A673 (cell line): ENCODE measurements at regions not wholly inside any gene's neighbourhood (a gene's known extent, or its start where the extent isn't known, plus 50 kb on each side); places are given as distances from the start of the nearest gene placed in this dataset.
"Not testable (repeated sequence)": the region's sequence is repeated elsewhere in the genome, so short reads cannot be mapped to it uniquely, and the experiment has no call there.

Experiments used
- CTCF ChIP-seq: fragments of 300-800, 200-600 bp; sonication (generic); conservative IDR thresholded peaks from 2 replicates; pipeline ENCODE4 v1.5.1; 2017; ENCODE audit warnings: low read depth, mild to moderate bottlenecking, antibody characterized with exemption, low read length, moderate library complexity, mixed read lengths
- EZH2 ChIP-seq: fragments of 200-600 bp; sonication (generic); IDR thresholded peaks from 2 replicates; pipeline ENCODE4 v1.6.1; 2017; ENCODE audit warnings: borderline replicate concordance, low read depth, mild to moderate bottlenecking, mixed read lengths, antibody characterized with exemption, low read length; ENCODE audit not compliant: poor library complexity, severe bottlenecking

DNA sequence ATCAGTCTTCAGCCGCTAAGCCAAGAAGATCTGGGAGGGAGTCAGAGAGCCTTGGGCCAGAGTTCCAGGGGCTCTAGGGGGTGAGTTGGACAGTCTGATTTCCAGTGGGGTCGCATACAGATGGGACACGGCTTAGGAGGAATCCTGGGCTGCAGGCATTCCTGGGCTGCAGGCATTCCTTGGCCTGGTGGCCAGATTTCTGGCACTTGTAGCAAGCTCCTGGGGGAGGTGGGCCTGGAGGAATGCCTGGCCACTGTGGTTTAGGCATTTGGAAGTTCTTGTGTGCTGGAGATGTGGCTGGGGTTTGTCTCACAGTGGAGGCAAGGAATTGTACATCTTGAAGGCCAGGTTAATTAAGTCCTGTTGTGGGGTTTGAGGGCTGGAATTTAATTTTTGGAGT is 165.4 kb upstream of the JADE1 start:
- not testable (repeated sequence) for TF ChIP-seq EZH2, CTCF
